IMR-90 (cell line): ENCODE measurements at regions not wholly inside any gene's neighbourhood (a gene's known extent, or its start where the extent isn't known, plus 50 kb on each side); places are given as distances from the start of the nearest gene placed in this dataset.

Source experiments
- ATAC-seq: fragments of 200-7000 bp; cut with Tn5 transposase; 2 replicates; pipeline ENCODE4 v1.9.1; 2020; ENCODE audit warnings: low read depth, mild to moderate bottlenecking, moderate library complexity
- BruUV-seq: library from RNA; stranded (reverse); fragments of 400-500 nt; replicated peaks from 2 replicates; lab custom pipeline; 2021; lab: Mats Ljungman, UMichigan
- CTCF ChIA-PET: fragments of 300-600 bp; formaldehyde crosslinking; extraction: SDS; loops from one replicate; lab custom pipeline; 2021; ENCODE audit warnings: antibody characterized with exemption; lab: Yijun Ruan, JAX
- POLR2A ChIA-PET: fragments of 300-600 bp; sonication (Branson Sonifier 250); formaldehyde crosslinking; loops from one replicate; lab custom pipeline; 2022; ENCODE audit warnings: antibody characterized with exemption; ENCODE audit not compliant: unreplicated experiment; lab: Charles Lee
- DNase-seq: peaks from one replicate; pipeline ENCODE4 v3.0.0; 2013
- H2AFZ ChIP-seq: replicated peaks from 2 replicates; pipeline ENCODE3; 2013; ENCODE audit warnings: low read length, mild to moderate bottlenecking; ENCODE audit not compliant: poor library complexity
- H2AK5ac ChIP-seq: 2 replicates; pipeline ENCODE4 v1.6.1; 2013; ENCODE audit warnings: low read depth, low read length, inconsistent platforms
- H2AK9ac ChIP-seq: replicated peaks from 2 replicates; pipeline ENCODE3; 2013; ENCODE audit warnings: mild to moderate bottlenecking, low read depth, low read length, moderate library complexity; ENCODE audit not compliant: poor library complexity
- H2BK120ac ChIP-seq: 2 replicates; pipeline ENCODE4 v1.6.1; 2013; ENCODE audit warnings: low read depth, low read length, inconsistent platforms
- H2BK15ac ChIP-seq: 3 replicates; pipeline ENCODE4 v1.6.1; 2013; ENCODE audit warnings: low read depth, low read length, inconsistent platforms
- H2BK20ac ChIP-seq: 2 replicates; pipeline ENCODE4 v1.6.1; 2013; ENCODE audit warnings: low read depth, mild to moderate bottlenecking, inconsistent platforms, low read length, moderate library complexity
- H2BK5ac ChIP-seq: 2 replicates; pipeline ENCODE4 v1.6.1; 2013; ENCODE audit warnings: mild to moderate bottlenecking, low read depth, low read length, inconsistent platforms; ENCODE audit not compliant: poor library complexity, severe bottlenecking
- H3K14ac ChIP-seq: replicated peaks from 2 replicates; pipeline ENCODE4 v1.6.1; 2013; ENCODE audit warnings: low read depth, low read length, inconsistent platforms
- H3K18ac ChIP-seq: 2 replicates; pipeline ENCODE4 v1.6.1; 2013; ENCODE audit warnings: low read depth, low read length, control low read depth
- H3K23ac ChIP-seq: 2 replicates; pipeline ENCODE4 v1.6.1; 2013; ENCODE audit warnings: low read depth, low read length, inconsistent platforms
- H3K27ac ChIP-seq: 2 replicates; pipeline ENCODE4 v1.5.1; 2013; ENCODE audit warnings: mild to moderate bottlenecking, control low read depth, low read length; ENCODE audit not compliant: insufficient read depth
- H3K27me3 ChIP-seq: 2 replicates; pipeline ENCODE4 v1.6.1; 2013; ENCODE audit warnings: low read length; ENCODE audit not compliant: control insufficient read depth, insufficient read depth
- H3K36me3 ChIP-seq: 2 replicates; pipeline ENCODE4 v1.6.1; 2013; ENCODE audit warnings: low read length, mixed read lengths; ENCODE audit not compliant: control insufficient read depth, insufficient read depth
- H3K4ac ChIP-seq: 2 replicates; pipeline ENCODE4 v1.6.1; 2013; ENCODE audit warnings: low read depth, low read length, inconsistent platforms
- H3K4me1 ChIP-seq: 2 replicates; pipeline ENCODE4 v1.6.1; 2013; ENCODE audit warnings: low read length, mixed read lengths; ENCODE audit not compliant: control insufficient read depth, insufficient read depth
- H3K4me2 ChIP-seq: 2 replicates; pipeline ENCODE4 v1.6.1; 2013; ENCODE audit warnings: low read depth, mild to moderate bottlenecking, control low read depth, low read length, moderate library complexity
- H3K4me3 ChIP-seq: 2 replicates; pipeline ENCODE4 v1.5.1; 2013; ENCODE audit warnings: low read depth, mild to moderate bottlenecking, control low read depth, low read length, moderate library complexity; ENCODE audit not compliant: insufficient read depth
- H3K56ac ChIP-seq: 2 replicates; pipeline ENCODE4 v1.6.1; 2013; ENCODE audit warnings: low read length, inconsistent platforms; ENCODE audit not compliant: insufficient read depth; ENCODE audit errors: extremely low read depth
- H3K79me1 ChIP-seq, 2 experiments: 2 replicates each; pipeline ENCODE4 v1.6.1; 2013; ENCODE audit warnings: low read length in 2 of 2, inconsistent platforms in 1 of 2, low read depth in 1 of 2
- H3K9ac ChIP-seq: 2 replicates; pipeline ENCODE4 v1.6.1; 2013; ENCODE audit warnings: low read depth, low read length, control low read depth
- H3K9me1 ChIP-seq: 2 replicates; pipeline ENCODE4 v1.6.1; 2013; ENCODE audit warnings: low read length, inconsistent platforms; ENCODE audit not compliant: insufficient read depth
- H3K9me3 ChIP-seq: 2 replicates; pipeline ENCODE4 v1.6.1; 2013; ENCODE audit warnings: low read length; ENCODE audit not compliant: control insufficient read depth, insufficient read depth
- H4K20me1 ChIP-seq: 2 replicates; pipeline ENCODE4 v1.6.1; 2013; ENCODE audit warnings: low read length, inconsistent platforms; ENCODE audit not compliant: insufficient read depth
- H4K5ac ChIP-seq: 2 replicates; pipeline ENCODE4 v1.6.1; 2013; ENCODE audit warnings: mild to moderate bottlenecking, low read depth, low read length, control low read depth
- H4K8ac ChIP-seq, 2 experiments: 2 replicates each; pipeline ENCODE4 v1.6.1; 2013; ENCODE audit warnings: low read depth in 2 of 2, low read length in 2 of 2, control low read depth in 1 of 2, inconsistent platforms in 1 of 2
- H4K91ac ChIP-seq: 2 replicates; pipeline ENCODE4 v1.6.1; 2013; ENCODE audit warnings: low read depth, low read length, inconsistent platforms; ENCODE audit not compliant: insufficient read depth
- CEBPB ChIP-seq: IDR thresholded peaks from 2 replicates; pipeline ENCODE4 v1.6.1; 2012; ENCODE audit warnings: low read depth, low read length, improper control_type of control experiment
- CHD1 ChIP-seq: IDR thresholded peaks from 2 replicates; pipeline ENCODE4 v1.6.1; 2012; ENCODE audit warnings: low read depth, low read length, improper control_type of control experiment
- CTCF ChIP-seq: conservative IDR thresholded peaks from 2 replicates; pipeline ENCODE4 v1.5.1; 2012; ENCODE audit warnings: mild to moderate bottlenecking, low read depth, low read length, improper control_type of control experiment
- ELK1 ChIP-seq: fragments of 150-350 bp; IDR thresholded peaks from 2 replicates; pipeline ENCODE4 v1.6.1; 2016; ENCODE audit warnings: low read depth, mild to moderate bottlenecking, low read length, moderate library complexity, borderline replicate concordance
- MAFK ChIP-seq: IDR thresholded peaks from 2 replicates; pipeline ENCODE4 v1.6.1; 2012; ENCODE audit warnings: low read depth, low read length, improper control_type of control experiment
- MAZ ChIP-seq: IDR thresholded peaks from 2 replicates; pipeline ENCODE4 v1.6.1; 2012; ENCODE audit warnings: low read depth, mild to moderate bottlenecking, low read length, improper control_type of control experiment, moderate library complexity, borderline replicate concordance
- NFE2L2 ChIP-seq: fragments of 150-350 bp; IDR thresholded peaks from 2 replicates; pipeline ENCODE4 v1.6.1; 2016; ENCODE audit warnings: low read depth, mild to moderate bottlenecking, low read length
- POLR2A ChIP-seq: IDR thresholded peaks from 2 replicates; pipeline ENCODE4 v1.6.1; 2012; ENCODE audit warnings: mild to moderate bottlenecking, low read depth, low read length
- RAD21 ChIP-seq: IDR thresholded peaks from 2 replicates; pipeline ENCODE4 v1.6.1; 2012; ENCODE audit warnings: low read length, improper control_type of control experiment
- RCOR1 ChIP-seq: IDR thresholded peaks from 2 replicates; pipeline ENCODE4 v1.6.1; 2012; ENCODE audit warnings: mild to moderate bottlenecking, low read length, improper control_type of control experiment; ENCODE audit not compliant: insufficient replicate concordance
- RFX5 ChIP-seq: IDR thresholded peaks from 2 replicates; pipeline ENCODE4 v1.8.0; 2012; ENCODE audit warnings: low read depth, mild to moderate bottlenecking, low read length, moderate library complexity
- WGBS, 2 experiments: methylation state at CpG; one replicate each; pipeline versions ENCODE4 v1.1.5 to v1.1.7; 2013; ENCODE audit warnings: missing lambda C conversion rate in 2 of 2; ENCODE audit not compliant: insufficient read length in 1 of 2; ENCODE audit errors: extremely low coverage in 2 of 2; 5-methylcytosine and 5-hydroxymethylcytosine counted together
- dilution Hi-C: fragments of 300-500 bp; cut with HindIII; formaldehyde crosslinking; loops from one replicate; pipeline ENCODE4 v1.14.3; 2018; ENCODE audit warnings: low sequenced_read_pairs; ENCODE audit not compliant: unreplicated experiment
- in situ Hi-C: fragments of 300-500 bp; cut with MboI; formaldehyde crosslinking; loops from 3 replicates; pipeline ENCODE4 v1.14.3; 2019; ENCODE audit warnings: low sequenced_read_pairs, inconsistent platforms, mixed read lengths
- intact Hi-C: fragments of 100-400 bp; cut with micrococcal nuclease; formaldehyde crosslinking; loops from 2 replicates; pipeline ENCODE4 v1.10.0; 2022

- POLR2A ChIA-PET, result no interaction called here
- Histone ChIP-seq H3K4me3 (no peak overlapping the region), H4K91ac (no peak overlapping the region), H4K8ac (no peak overlapping the region), H3K79me1 (no peaks in the 10 kb centered on the region), H2BK5ac (no peak overlapping the region), H3K36me3 (no peaks in the 10 kb centered on the region), H3K4me2 (no peak overlapping the region), H3K4ac (no peak overlapping the region), H2AK9ac (no peak overlapping the region), H3K9me1 (no peaks in the 10 kb centered on the region), H3K23ac (no peak overlapping the region), H2AK5ac (no peak overlapping the region), H4K5ac (no peak overlapping the region), H3K56ac (no peak overlapping the region), H2BK120ac (no peak overlapping the region), H3K9ac (no peak overlapping the region), H3K27me3 (peaks cover 12% of the 10 kb centered on the region; the same call in 1 of the 2 replicates), H3K18ac (no peak overlapping the region), H3K14ac (no peak overlapping the region), H2BK15ac (no peak overlapping the region), H2BK20ac (no peak overlapping the region), H2AFZ (no peak overlapping the region), H3K27ac (no peak overlapping the region), H4K20me1 (no peaks in the 10 kb centered on the region), H3K4me1 (no peaks in the 10 kb centered on the region), H3K9me3 (0 out of 2 replicates have a peak, but pooled peaks cover 4% of the 10 kb centered on the region)
- dilution Hi-C loops (no loop called here), in situ Hi-C loops (no loop called here), intact Hi-C loops (no loop called here)
- BruUV-seq, result no TSS peak
- DNase-seq (no peak), ATAC-seq (no peak)
- CTCF ChIA-PET, result no interaction called here
- no peak for TF ChIP-seq MAFK
- TF ChIP-seq ELK1, result no peak
- TF ChIP-seq MAZ, result no peak
- no peak for TF ChIP-seq RCOR1
- TF ChIP-seq RAD21, result no peak
- no peak for TF ChIP-seq CEBPB
- TF ChIP-seq CHD1, result no peak
- TF ChIP-seq CTCF, result no peak
- no peak for TF ChIP-seq POLR2A
- TF ChIP-seq NFE2L2, result no peak
- TF ChIP-seq RFX5, result no peak
- no CpG with 5 or more reads among the region's 3 CpGs for WGBS, 2 experiments
These were observed 133.4 kb upstream of the GATB start for GRCh38 chr4:151894246-151894645.
